GM12873 (cell line): ENCODE measurements at regions not wholly inside any gene's neighbourhood (a gene's known extent, or its start where the extent isn't known, plus 50 kb on each side); places are given as distances from the start of the nearest gene placed in this dataset.

ENCODE experiments used
- TF ChIP-seq, protein P1 (sequence below): IDR thresholded peaks from 2 replicates; pipeline ENCODE4 v1.5.1; 2012; ENCODE audit warnings: low read depth, mild to moderate bottlenecking, moderate library complexity, low read length, control low read depth; ENCODE audit not compliant: insufficient read depth; ENCODE audit errors: missing control alignments

DNA sequence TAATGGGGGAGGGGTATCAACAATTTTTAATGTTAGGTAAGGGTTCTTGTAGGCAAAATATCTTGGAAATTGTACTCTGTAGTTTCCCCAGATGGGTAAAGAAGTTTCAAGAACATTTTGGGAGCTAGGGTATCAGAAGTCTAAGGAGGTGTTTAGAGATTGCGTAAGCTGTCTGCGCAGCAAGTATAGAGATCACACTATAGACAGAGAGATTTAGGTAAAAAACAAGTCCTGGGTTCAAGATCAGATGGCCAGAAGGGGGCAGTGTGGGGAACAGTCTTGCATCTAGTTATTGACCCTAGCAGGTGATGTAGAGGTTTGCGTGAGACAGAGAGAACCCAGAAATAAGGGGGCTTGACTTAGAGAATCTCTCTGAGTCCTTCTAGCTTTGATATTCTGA is 80.8 kb downstream of the S1PR1 start:
- TF ChIP-seq, protein P1, sequence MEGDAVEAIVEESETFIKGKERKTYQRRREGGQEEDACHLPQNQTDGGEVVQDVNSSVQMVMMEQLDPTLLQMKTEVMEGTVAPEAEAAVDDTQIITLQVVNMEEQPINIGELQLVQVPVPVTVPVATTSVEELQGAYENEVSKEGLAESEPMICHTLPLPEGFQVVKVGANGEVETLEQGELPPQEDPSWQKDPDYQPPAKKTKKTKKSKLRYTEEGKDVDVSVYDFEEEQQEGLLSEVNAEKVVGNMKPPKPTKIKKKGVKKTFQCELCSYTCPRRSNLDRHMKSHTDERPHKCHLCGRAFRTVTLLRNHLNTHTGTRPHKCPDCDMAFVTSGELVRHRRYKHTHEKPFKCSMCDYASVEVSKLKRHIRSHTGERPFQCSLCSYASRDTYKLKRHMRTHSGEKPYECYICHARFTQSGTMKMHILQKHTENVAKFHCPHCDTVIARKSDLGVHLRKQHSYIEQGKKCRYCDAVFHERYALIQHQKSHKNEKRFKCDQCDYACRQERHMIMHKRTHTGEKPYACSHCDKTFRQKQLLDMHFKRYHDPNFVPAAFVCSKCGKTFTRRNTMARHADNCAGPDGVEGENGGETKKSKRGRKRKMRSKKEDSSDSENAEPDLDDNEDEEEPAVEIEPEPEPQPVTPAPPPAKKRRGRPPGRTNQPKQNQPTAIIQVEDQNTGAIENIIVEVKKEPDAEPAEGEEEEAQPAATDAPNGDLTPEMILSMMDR = peak; percentile 35

DNA sequence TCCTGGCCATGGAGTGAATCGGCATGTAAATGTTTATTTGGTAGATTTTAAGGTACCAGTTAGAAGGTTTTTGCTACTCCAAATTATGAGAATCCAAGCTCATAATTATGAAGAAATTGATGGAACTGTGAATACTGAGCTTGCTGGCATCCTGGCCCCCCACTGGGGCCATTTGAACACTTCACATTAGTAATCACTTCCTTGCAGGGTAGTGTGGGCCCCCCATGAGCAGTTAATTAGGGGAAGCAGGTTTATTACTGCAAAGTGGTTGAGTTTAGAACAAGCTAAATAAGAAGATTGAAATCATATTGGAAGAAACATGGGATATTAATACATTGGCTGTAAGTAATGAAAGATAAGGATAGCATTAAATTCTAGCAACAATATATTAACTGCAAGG is 86.7 kb downstream of the S1PR1 start:
- TF ChIP-seq, protein P1 = no peak

DNA sequence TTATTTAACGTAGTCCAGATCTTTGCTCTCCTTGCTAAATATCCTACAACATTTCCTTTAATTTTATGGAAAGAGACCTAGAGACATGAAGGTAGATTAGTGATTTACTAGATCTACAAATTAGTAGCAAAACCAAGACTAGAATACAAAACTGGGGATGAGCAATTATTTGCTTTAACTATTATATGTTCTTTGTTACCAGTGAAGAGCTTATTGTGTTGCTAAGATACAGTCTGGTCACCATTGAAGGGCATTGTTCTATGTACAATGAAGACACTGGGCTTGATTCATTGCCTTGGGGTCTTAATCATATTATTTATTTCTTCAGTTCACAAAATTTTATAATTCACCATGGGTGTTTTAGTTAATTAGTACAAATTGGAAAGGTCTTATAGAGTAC is 88.3 kb downstream of the S1PR1 start:
- TF ChIP-seq, protein P1 = no peak

DNA sequence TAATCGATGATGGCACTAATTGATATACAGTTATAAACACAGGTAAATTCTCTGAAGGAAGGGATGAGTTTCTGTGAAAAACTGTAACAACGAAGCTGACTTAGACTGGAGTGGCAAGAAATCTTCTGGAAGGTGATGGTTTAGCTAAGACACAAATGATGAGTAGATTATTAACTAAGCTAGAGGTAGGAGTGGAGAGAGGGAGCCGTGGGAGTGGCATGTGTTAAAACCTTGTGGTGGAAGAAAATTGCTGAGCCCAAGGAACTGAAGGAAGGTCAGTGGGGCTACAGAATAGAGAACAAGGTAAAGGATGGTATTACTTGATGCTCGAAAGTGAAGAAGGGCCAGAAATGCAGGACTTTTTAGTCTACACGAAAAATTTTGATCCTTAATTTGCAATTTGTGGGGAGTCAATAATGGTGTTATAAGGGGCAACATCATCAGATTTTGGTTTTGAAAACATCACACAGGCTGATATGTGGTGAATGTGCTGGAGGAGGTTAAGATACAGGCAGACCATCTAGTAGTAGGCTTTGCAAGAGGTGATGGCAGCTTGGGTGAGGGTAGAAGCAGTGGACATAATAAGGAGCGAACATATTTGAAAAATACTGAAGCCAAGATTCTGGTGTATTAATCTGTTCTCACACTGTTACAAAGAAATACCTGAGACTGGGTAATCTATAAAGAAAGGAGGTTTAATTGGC is 93.8 kb downstream of the S1PR1 start:
- TF ChIP-seq, protein P1 = no peak

DNA sequence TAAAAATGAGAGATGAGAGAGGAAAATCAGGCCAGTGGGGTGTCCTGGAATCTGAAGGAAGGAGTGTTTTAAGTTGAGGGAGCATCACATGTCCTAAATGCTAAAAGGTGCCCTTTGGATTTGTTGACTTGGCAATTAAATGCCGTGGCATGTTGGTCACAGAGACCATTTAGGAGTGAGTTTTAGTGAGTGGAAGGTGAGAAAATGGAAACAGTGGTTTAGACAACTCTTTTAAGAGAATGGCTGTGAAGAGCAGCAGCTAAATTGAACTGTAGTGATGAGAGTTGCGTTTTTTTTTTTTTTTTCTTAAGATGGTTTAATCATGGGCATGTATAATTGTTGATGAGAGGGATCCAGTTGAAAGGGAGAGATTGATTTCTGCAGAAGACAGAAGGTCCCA is 95.0 kb downstream of the S1PR1 start:
- TF ChIP-seq, protein P1 = no peak

DNA sequence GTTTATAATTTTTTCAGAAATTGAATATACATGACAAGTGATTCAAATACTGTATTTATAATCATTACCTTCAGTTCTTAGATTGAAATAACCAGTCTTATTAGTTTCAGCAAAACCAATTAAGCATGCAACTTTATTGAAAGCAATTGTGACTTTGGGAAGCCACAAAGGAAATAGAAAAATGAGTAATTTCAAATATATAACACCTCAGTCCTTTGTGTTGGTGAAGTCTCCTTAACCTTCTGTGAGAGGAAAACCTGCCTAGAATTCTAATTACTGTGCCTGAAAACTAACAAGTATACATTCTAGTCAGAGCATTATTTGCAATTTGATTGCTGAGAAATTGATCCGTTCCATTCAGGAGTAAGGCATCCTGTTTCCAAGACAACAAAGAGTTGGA is 95.8 kb downstream of the S1PR1 start:
- TF ChIP-seq, protein P1 = no peak

DNA sequence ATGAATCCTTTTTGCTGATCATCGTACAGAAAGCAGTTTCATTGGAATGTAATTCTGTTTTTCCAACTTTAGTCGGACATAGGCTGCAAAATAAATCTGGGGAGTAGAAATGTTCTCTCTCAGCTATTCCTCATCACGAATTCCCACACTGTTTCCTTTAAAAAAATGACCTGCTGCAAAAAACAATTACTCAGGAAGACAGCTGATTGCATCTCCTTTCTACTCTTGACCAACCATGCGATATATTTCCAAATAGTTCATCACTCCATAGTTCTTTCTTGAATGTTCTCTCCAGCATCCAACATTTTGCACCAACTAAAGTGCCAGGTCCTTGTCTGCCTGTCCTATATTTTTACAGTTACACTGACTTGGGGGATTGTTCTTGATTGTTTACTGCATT is 96.4 kb downstream of the S1PR1 start:
- TF ChIP-seq, protein P1 = no peak
